ENCODE measurements at regions not wholly inside any gene's neighbourhood (a gene's known extent, or its start where the extent isn't known, plus 50 kb on each side); places are given as distances from the start of the nearest gene placed in this dataset.

DNA sequence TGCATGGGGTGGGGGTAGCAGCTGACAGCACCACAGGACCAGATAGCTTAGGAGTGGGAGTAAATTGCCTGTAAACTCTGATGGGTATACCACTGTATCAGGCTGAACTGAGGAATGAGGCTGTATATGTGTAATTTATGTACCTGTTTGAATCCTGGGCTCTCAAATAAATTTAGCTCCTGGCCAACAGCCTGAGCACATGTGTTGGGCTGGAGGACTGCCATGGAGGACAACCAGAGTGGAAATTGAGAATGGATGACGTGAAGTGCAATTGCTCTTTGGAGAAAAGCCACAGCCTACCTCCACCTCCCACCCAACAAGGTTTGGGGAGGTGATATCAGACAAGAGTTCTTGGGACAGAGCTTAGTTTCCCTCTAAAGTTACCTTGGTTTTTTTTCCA lies 328.6 kb upstream of the PROK2 start:
- no peaks in the 10 kb centered on the region for H3K9me3 ChIP-seq (ENCODE audit: control insufficient read depth, low read length)
- no peak overlapping the region for H3K27ac ChIP-seq (ENCODE audit: insufficient read depth, low read length, poor library complexity, severe bottlenecking)
- DNase-seq = no peak
- no peaks in the 10 kb centered on the region for H3K36me3 ChIP-seq (ENCODE audit: control insufficient read depth, insufficient read depth, low read length)
- no peaks in the 10 kb centered on the region for H3K27me3 ChIP-seq (replicated peaks; ENCODE audit: control insufficient read depth, insufficient read depth, low read length, poor library complexity, severe bottlenecking)
- no peaks in the 10 kb centered on the region for H3K4me1 ChIP-seq (ENCODE audit: control insufficient read depth, insufficient read depth, low read length, poor library complexity, severe bottlenecking)
- H3K4me3 ChIP-seq (ENCODE audit: insufficient read depth, low read depth, low read length, poor library complexity, severe bottlenecking) = no peak overlapping the region

- DNase-seq = no peak
- Histone ChIP-seq H3K4me1 (ENCODE audit: control insufficient read depth, insufficient read depth, low read length, poor library complexity, severe bottlenecking) (no peaks in the 10 kb centered on the region), H3K27me3 (replicated peaks; ENCODE audit: control insufficient read depth, insufficient read depth, low read length, poor library complexity, severe bottlenecking) (no peaks in the 10 kb centered on the region), H3K27ac (ENCODE audit: insufficient read depth, low read length, poor library complexity, severe bottlenecking) (no peak overlapping the region), H3K36me3 (ENCODE audit: control insufficient read depth, insufficient read depth, low read length) (no peaks in the 10 kb centered on the region), H3K9me3 (ENCODE audit: control insufficient read depth, low read length) (no peaks in the 10 kb centered on the region), H3K4me3 (ENCODE audit: insufficient read depth, low read depth, low read length, poor library complexity, severe bottlenecking) (no peak overlapping the region)
Observed at GRCh38 chr3:72112435-72112834, 327.5 kb upstream of the PROK2 start.

- DNase-seq = no peak
- Histone ChIP-seq H3K36me3 (ENCODE audit: control insufficient read depth, insufficient read depth, low read length) (no peaks in the 10 kb centered on the region), H3K9me3 (ENCODE audit: control insufficient read depth, low read length) (no peaks in the 10 kb centered on the region), H3K27me3 (replicated peaks; ENCODE audit: control insufficient read depth, insufficient read depth, low read length, poor library complexity, severe bottlenecking) (no peaks in the 10 kb centered on the region), H3K4me3 (ENCODE audit: insufficient read depth, low read depth, low read length, poor library complexity, severe bottlenecking) (no peak overlapping the region), H3K4me1 (ENCODE audit: control insufficient read depth, insufficient read depth, low read length, poor library complexity, severe bottlenecking) (no peaks in the 10 kb centered on the region), H3K27ac (ENCODE audit: insufficient read depth, low read length, poor library complexity, severe bottlenecking) (no peak overlapping the region)
Observed at GRCh38 chr3:72111265-72112205, 326.6 kb upstream of the PROK2 start.

DNA sequence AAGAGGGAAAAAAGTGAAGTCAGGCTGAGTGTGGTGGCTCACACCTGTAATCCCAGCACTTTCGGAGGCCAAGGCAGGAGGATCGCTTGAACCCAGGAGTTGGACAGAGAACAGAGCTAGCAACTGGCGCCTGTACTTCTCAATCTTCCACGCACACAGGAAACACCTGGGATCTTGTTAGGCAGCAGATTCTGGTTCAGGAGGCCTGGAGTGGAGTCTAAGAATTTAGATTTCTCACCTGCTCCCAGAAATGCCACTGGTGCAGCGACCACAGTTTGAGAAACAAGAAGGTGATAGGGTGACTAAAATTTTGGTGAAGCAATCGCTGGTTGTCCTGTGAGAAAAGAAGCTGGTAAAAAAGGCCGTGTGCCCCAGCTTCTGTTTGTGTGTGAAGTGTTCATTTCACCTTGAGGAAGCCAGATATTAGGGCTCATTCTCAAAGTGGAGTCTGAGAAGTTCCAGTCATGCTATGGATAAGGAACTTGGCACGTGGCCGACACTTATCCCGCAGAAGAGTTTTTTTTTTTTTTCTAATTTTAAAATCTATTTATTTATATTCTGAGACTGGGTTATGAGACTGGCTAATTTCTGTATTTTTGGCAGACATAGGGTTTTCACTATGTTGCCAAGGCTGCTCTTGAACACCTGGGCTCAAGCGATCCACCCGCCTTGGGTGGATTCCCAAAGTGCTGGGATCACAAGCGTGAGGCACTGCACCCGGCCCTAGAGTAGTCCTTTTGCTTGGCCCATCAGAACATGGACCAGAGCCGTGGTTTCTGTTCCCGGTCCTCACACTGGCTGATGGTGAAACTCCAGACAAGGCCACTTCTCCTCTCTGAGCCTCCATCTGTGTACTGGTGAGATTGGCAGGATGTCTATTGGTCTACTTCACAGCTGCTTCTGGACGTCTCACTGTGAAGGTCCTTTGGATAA lies 324.6 kb upstream of the PROK2 start:
- DNase-seq = no peak
- Histone ChIP-seq H3K4me1 (ENCODE audit: control insufficient read depth, insufficient read depth, low read length, poor library complexity, severe bottlenecking) (no peaks in the 10 kb centered on the region), H3K4me3 (ENCODE audit: insufficient read depth, low read depth, low read length, poor library complexity, severe bottlenecking) (no peak overlapping the region), H3K27me3 (replicated peaks; ENCODE audit: control insufficient read depth, insufficient read depth, low read length, poor library complexity, severe bottlenecking) (no peaks in the 10 kb centered on the region), H3K27ac (ENCODE audit: insufficient read depth, low read length, poor library complexity, severe bottlenecking) (no peak overlapping the region), H3K36me3 (ENCODE audit: control insufficient read depth, insufficient read depth, low read length) (no peaks in the 10 kb centered on the region), H3K9me3 (ENCODE audit: control insufficient read depth, low read length) (no peaks in the 10 kb centered on the region)

- Histone ChIP-seq H3K27me3 (replicated peaks; ENCODE audit: control insufficient read depth, insufficient read depth, low read length, poor library complexity, severe bottlenecking) (no peaks in the 10 kb centered on the region), H3K36me3 (ENCODE audit: control insufficient read depth, insufficient read depth, low read length) (no peaks in the 10 kb centered on the region), H3K4me3 (ENCODE audit: insufficient read depth, low read depth, low read length, poor library complexity, severe bottlenecking) (no peak overlapping the region), H3K27ac (ENCODE audit: insufficient read depth, low read length, poor library complexity, severe bottlenecking) (no peak overlapping the region), H3K4me1 (ENCODE audit: control insufficient read depth, insufficient read depth, low read length, poor library complexity, severe bottlenecking) (peaks cover 9% of the 10 kb centered on the region), H3K9me3 (ENCODE audit: control insufficient read depth, low read length) (no peaks in the 10 kb centered on the region)
- DNase-seq = no peak
Observed at GRCh38 chr3:72105306-72105705, 320.4 kb upstream of the PROK2 start.

- no peaks in the 10 kb centered on the region for H3K9me3 ChIP-seq (ENCODE audit: control insufficient read depth, low read length)
- H3K4me1 ChIP-seq (ENCODE audit: control insufficient read depth, insufficient read depth, low read length, poor library complexity, severe bottlenecking) = peaks cover 13% of the 10 kb centered on the region
- no peak for DNase-seq
- no peak overlapping the region for H3K27ac ChIP-seq (ENCODE audit: insufficient read depth, low read length, poor library complexity, severe bottlenecking)
- no peaks in the 10 kb centered on the region for H3K36me3 ChIP-seq (ENCODE audit: control insufficient read depth, insufficient read depth, low read length)
- no peak overlapping the region for H3K4me3 ChIP-seq (ENCODE audit: insufficient read depth, low read depth, low read length, poor library complexity, severe bottlenecking)
- no peaks in the 10 kb centered on the region for H3K27me3 ChIP-seq (replicated peaks; ENCODE audit: control insufficient read depth, insufficient read depth, low read length, poor library complexity, severe bottlenecking)
Observed at GRCh38 chr3:72102112-72102616, 317.2 kb upstream of the PROK2 start.

GRCh38 chr3:72101494-72101893 lies 316.5 kb upstream of the PROK2 start:
- H3K4me1 ChIP-seq (ENCODE audit: control insufficient read depth, insufficient read depth, low read length, poor library complexity, severe bottlenecking) = peaks cover 13% of the 10 kb centered on the region
- DNase-seq = no peak
- no peaks in the 10 kb centered on the region for H3K36me3 ChIP-seq (ENCODE audit: control insufficient read depth, insufficient read depth, low read length)
- no peaks in the 10 kb centered on the region for H3K9me3 ChIP-seq (ENCODE audit: control insufficient read depth, low read length)
- H3K27ac ChIP-seq (ENCODE audit: insufficient read depth, low read length, poor library complexity, severe bottlenecking) = no peak overlapping the region
- peak overlapping the region; percentile 38 for H3K4me3 ChIP-seq (ENCODE audit: insufficient read depth, low read depth, low read length, poor library complexity, severe bottlenecking)
- H3K27me3 ChIP-seq (replicated peaks; ENCODE audit: control insufficient read depth, insufficient read depth, low read length, poor library complexity, severe bottlenecking) = no peaks in the 10 kb centered on the region

- no peaks in the 10 kb centered on the region for H3K36me3 ChIP-seq (ENCODE audit: control insufficient read depth, insufficient read depth, low read length)
- peaks cover 13% of the 10 kb centered on the region for H3K4me1 ChIP-seq (ENCODE audit: control insufficient read depth, insufficient read depth, low read length, poor library complexity, severe bottlenecking)
- peak overlapping the region; percentile 38 for H3K4me3 ChIP-seq (ENCODE audit: insufficient read depth, low read depth, low read length, poor library complexity, severe bottlenecking)
- peak; percentile 65 to 73 (median 70) for DNase-seq
- H3K27ac ChIP-seq (ENCODE audit: insufficient read depth, low read length, poor library complexity, severe bottlenecking) = no peak overlapping the region
- H3K27me3 ChIP-seq (replicated peaks; ENCODE audit: control insufficient read depth, insufficient read depth, low read length, poor library complexity, severe bottlenecking) = no peaks in the 10 kb centered on the region
- H3K9me3 ChIP-seq (ENCODE audit: control insufficient read depth, low read length) = no peaks in the 10 kb centered on the region
Observed at GRCh38 chr3:72100601-72101187, 315.7 kb upstream of the PROK2 start.

DNA sequence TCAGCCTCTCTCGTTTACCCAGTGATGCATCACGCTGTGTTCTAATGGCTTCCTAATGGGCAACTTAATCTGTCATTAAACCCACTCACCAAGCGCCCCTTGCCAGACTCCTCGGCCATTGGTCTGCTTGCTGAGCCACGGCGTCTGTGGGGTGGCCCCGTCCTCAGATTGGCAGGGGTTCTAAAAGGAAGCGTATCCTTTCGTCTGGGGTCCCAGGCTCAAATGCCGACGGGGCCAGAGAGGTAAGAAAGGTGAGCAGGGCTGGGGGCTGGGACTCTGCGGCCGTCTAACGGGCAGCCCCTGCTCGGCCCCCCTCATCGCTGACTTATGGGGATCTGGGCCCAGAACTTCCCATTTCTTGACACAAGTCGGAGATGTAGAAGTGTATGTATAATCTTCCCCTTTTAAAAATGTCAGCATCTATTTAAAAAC lies 315.1 kb upstream of the PROK2 start:
- H3K27me3 ChIP-seq (replicated peaks; ENCODE audit: control insufficient read depth, insufficient read depth, low read length, poor library complexity, severe bottlenecking) = no peaks in the 10 kb centered on the region
- H3K4me3 ChIP-seq (ENCODE audit: insufficient read depth, low read depth, low read length, poor library complexity, severe bottlenecking) = peak overlapping the region; percentile 38
- peaks cover 13% of the 10 kb centered on the region for H3K4me1 ChIP-seq (ENCODE audit: control insufficient read depth, insufficient read depth, low read length, poor library complexity, severe bottlenecking)
- H3K36me3 ChIP-seq (ENCODE audit: control insufficient read depth, insufficient read depth, low read length) = no peaks in the 10 kb centered on the region
- no peak for DNase-seq
- no peak overlapping the region for H3K27ac ChIP-seq (ENCODE audit: insufficient read depth, low read length, poor library complexity, severe bottlenecking)
- H3K9me3 ChIP-seq (ENCODE audit: control insufficient read depth, low read length) = no peaks in the 10 kb centered on the region
